AG04450 (cell line): ENCODE measurements at regions not wholly inside any gene's neighbourhood (a gene's known extent, or its start where the extent isn't known, plus 50 kb on each side); places are given as distances from the start of the nearest gene placed in this dataset.
"Not testable (repeated sequence)": the region's sequence is repeated elsewhere in the genome, so short reads cannot be mapped to it uniquely, and the experiment has no call there.

Source experiments
- CTCF ChIA-PET: fragments of 300-600, 350-600 bp; formaldehyde crosslinking; extraction: SDS; loops from one replicate; lab custom pipeline; 2022; ENCODE audit warnings: antibody characterized with exemption, inconsistent platforms; lab: Charles Lee
- POLR2A ChIA-PET: fragments of 350-600 bp; formaldehyde crosslinking; extraction: SDS; loops from one replicate; lab custom pipeline; 2021; ENCODE audit warnings: antibody characterized with exemption, inconsistent platforms; lab: Yijun Ruan, JAX
- DNase-seq: peaks from one replicate; pipeline ENCODE4 v3.0.0-alpha.2; 2011; ENCODE audit warnings: low read depth, low spot score
- H3K27ac ChIP-seq: one replicate; pipeline ENCODE4 v1.5.1; 2012; ENCODE audit warnings: low read depth, low read length, control low read depth
- H3K27me3 ChIP-seq: one replicate; pipeline ENCODE4 v1.6.0; 2012; ENCODE audit warnings: low read length; ENCODE audit not compliant: control insufficient read depth, insufficient read depth
- H3K4me3 ChIP-seq: 2 replicates; pipeline ENCODE4 v1.5.1; 2011; ENCODE audit warnings: mild to moderate bottlenecking, low read depth, low read length, control low read depth
- H3K9me3 ChIP-seq: 2 replicates; pipeline ENCODE4 v1.5.1; 2012; ENCODE audit warnings: low read length; ENCODE audit not compliant: control insufficient read depth, insufficient read depth
- CTCF ChIP-seq: IDR thresholded peaks from 2 replicates; pipeline ENCODE4 v1.5.1; 2011; ENCODE audit warnings: low read depth, low read length, control low read depth, inconsistent platforms

DNA sequence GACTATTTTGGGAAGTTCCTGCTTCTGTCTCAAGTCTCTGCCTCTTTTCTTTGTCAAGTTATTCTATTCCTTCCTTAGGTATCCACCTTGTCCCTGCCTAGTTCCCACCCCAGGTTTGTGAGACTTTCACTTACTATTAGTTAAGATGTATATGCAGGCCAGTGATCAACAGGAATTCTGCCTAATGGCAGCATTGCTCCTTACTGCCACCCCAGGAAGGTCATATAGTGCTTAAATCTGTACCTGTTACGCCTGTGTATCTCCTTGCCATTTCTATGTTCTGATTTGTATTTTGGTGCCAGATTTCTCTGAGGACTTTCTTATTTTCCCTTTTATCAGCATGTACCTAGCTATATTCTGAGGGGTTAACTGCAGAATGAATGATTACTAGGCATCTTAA, 746.0 kb upstream of the TMEFF2 start:
- CTCF ChIA-PET, result no interaction called here
- Histone ChIP-seq H3K27me3 (no peaks in the 10 kb centered on the region), H3K4me3 (no peak overlapping the region), H3K27ac (no peak overlapping the region), H3K9me3 (no peaks in the 10 kb centered on the region; the same call in 1 of the 2 replicates)
- POLR2A ChIA-PET, result no interaction called here
- TF ChIP-seq CTCF, result no peak
- DNase-seq, result no peak

DNA sequence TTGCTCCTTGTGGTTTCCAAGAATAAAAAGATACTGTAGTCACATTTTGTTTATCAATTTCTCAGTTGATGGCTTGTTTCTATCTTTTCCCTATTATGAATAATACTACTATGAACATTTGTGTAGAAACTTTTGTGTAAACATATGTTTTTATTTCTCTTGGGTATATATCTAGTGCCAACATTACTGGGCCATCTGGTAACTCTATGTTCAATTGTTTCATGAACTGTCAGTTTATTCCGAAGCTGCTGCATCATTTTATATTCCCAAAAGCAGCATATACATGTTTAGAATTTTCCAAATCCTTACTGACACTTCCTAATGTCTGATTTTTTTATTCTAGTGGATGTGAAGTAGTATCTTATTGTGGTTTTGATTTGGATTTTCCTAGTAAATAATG, 737.6 kb upstream of the TMEFF2 start:
- POLR2A ChIA-PET, result no interaction called here
- Histone ChIP-seq H3K27ac (no peak overlapping the region), H3K27me3 (no peaks in the 10 kb centered on the region), H3K4me3 (no peak overlapping the region), H3K9me3 (peaks cover 5% of the 10 kb centered on the region; the same call in 1 of the 2 replicates)
- CTCF ChIA-PET, result no interaction called here
- no peak for DNase-seq
- TF ChIP-seq CTCF, result no peak

DNA sequence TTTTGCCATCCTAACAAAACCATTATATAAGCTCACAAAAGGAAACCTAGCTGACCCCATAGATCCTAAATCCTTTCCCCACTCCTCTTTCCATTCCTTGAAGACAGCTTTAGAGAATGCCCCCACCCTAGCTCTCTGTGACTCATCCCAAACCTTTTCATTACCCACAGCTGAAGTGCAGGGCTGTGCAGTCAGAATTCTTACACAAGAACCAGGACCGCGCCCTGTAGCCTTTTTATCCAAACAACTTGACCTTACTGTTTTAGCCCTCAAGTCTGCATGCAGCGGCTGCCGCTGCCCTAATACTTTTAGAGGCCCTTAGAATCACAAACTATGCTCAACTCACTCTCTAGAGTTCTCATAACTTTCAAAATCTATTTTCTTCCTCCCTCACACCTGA, 726.9 kb upstream of the TMEFF2 start:
- H3K27ac ChIP-seq, DNase-seq, POLR2A ChIA-PET: not testable (repeated sequence)

GRCh38 chr2:192901446-192901845, 706.7 kb upstream of the TMEFF2 start:
- peaks cover 6% of the 10 kb centered on the region for H3K9me3 ChIP-seq
- ChIA-PET CTCF (no interaction called here), POLR2A (no interaction called here)
- no peak overlapping the region for H3K27ac ChIP-seq
- H3K4me3 ChIP-seq, result no peak overlapping the region
- TF ChIP-seq CTCF, result no peak
- no peak for DNase-seq
- H3K27me3 ChIP-seq, result no peaks in the 10 kb centered on the region

More for the DNA sequence above, 726.9 kb upstream of the TMEFF2 start:
- CTCF ChIA-PET, H3K27me3 ChIP-seq, H3K9me3 ChIP-seq, H3K4me3 ChIP-seq: not testable (repeated sequence)

DNA sequence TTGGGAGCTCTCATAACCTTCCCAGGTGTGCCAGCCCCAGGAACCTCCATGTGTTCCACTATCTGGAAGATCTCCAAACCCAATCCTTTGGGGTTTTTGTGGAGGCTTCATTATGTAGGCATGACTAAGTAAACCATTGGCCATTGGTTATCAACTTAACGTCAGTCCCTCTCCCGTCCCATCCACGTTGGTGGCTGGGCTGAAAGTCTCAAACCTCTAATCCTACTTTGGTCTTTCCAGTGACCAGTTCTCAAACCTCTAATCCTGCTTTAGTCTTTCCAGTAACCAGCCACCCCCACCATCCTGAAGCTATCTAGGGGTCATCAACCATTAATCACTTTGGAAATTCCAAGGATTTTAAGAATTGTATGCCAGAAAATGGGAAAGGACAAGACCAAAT, 704.7 kb upstream of the TMEFF2 start:
- Histone ChIP-seq H3K27ac (no peak overlapping the region), H3K9me3 (peaks cover 6% of the 10 kb centered on the region), H3K27me3 (no peaks in the 10 kb centered on the region), H3K4me3 (no peak overlapping the region)
- TF ChIP-seq CTCF, result no peak
- CTCF ChIA-PET, result no interaction called here
- POLR2A ChIA-PET, result no interaction called here
- no peak for DNase-seq

GRCh38 chr2:192893976-192894375, 699.2 kb upstream of the TMEFF2 start:
- H3K27me3 ChIP-seq, POLR2A ChIA-PET, DNase-seq, H3K27ac ChIP-seq, H3K4me3 ChIP-seq, CTCF ChIA-PET: not testable (repeated sequence)
- peaks cover 16% of the 10 kb centered on the region for H3K9me3 ChIP-seq
